H9 (cell line): ENCODE measurements at regions not wholly inside any gene's neighbourhood (a gene's known extent, or its start where the extent isn't known, plus 50 kb on each side); places are given as distances from the start of the nearest gene placed in this dataset.

Source experiments
- DNase-seq: peaks from one replicate; pipeline ENCODE4 v3.0.0-alpha.2; 2017
- H2AFZ ChIP-seq: one replicate; pipeline ENCODE4 v1.6.1; 2013; ENCODE audit warnings: mild to moderate bottlenecking, low read length, control low read depth, moderate library complexity
- H2AK5ac ChIP-seq: 2 replicates; pipeline ENCODE4 v1.6.1; 2013; ENCODE audit warnings: low read length, control low read depth, mixed read lengths; ENCODE audit not compliant: insufficient read length
- H2BK120ac ChIP-seq: one replicate; pipeline ENCODE4 v1.6.1; 2013; ENCODE audit warnings: low read depth, mild to moderate bottlenecking, low read length, control low read depth, inconsistent platforms; ENCODE audit not compliant: poor library complexity, severe bottlenecking
- H2BK12ac ChIP-seq: 2 replicates; pipeline ENCODE4 v1.6.1; 2013; ENCODE audit warnings: low read length, control low read depth, mixed read lengths, low read depth; ENCODE audit not compliant: insufficient read length
- H2BK15ac ChIP-seq: 2 replicates; pipeline ENCODE4 v1.6.1; 2013; ENCODE audit warnings: low read depth, low read length, control low read depth
- H2BK20ac ChIP-seq: one replicate; pipeline ENCODE4 v1.6.1; 2013; ENCODE audit warnings: low read depth, mild to moderate bottlenecking, low read length, control low read depth, inconsistent platforms; ENCODE audit not compliant: poor library complexity, severe bottlenecking
- H2BK5ac ChIP-seq: 2 replicates; pipeline ENCODE4 v1.6.1; 2013; ENCODE audit warnings: low read length, control low read depth, mixed read lengths; ENCODE audit not compliant: insufficient read length
- H3K14ac ChIP-seq: 2 replicates; pipeline ENCODE4 v1.6.1; 2013; ENCODE audit warnings: low read length, control low read depth; ENCODE audit not compliant: insufficient read depth
- H3K18ac ChIP-seq: 2 replicates; pipeline ENCODE4 v1.6.1; 2013; ENCODE audit warnings: low read depth, mild to moderate bottlenecking, mixed read lengths, low read length, control low read depth; ENCODE audit not compliant: insufficient read length
- H3K23ac ChIP-seq: 2 replicates; pipeline ENCODE4 v1.6.1; 2013; ENCODE audit warnings: low read length, control low read depth, mixed read lengths, low read depth; ENCODE audit not compliant: insufficient read length
- H3K23me2 ChIP-seq: 2 replicates; pipeline ENCODE4 v1.6.1; 2013; ENCODE audit warnings: low read depth, mild to moderate bottlenecking, mixed read lengths, low read length, control low read depth; ENCODE audit not compliant: insufficient read length, poor library complexity, severe bottlenecking
- H3K27ac ChIP-seq: 2 replicates; pipeline ENCODE4 v1.5.1; 2013; ENCODE audit warnings: low read length, control low read depth, mixed read lengths, low read depth; ENCODE audit not compliant: insufficient read length
- H3K27me3 ChIP-seq: 2 replicates; pipeline ENCODE4 v1.6.1; 2013; ENCODE audit warnings: low read length, control low read depth, inconsistent platforms; ENCODE audit not compliant: insufficient read depth
- H3K4ac ChIP-seq: 2 replicates; pipeline ENCODE4 v1.6.1; 2013; ENCODE audit warnings: low read depth, mild to moderate bottlenecking, control low read depth, inconsistent platforms, low read length, moderate library complexity
- H3K4me1 ChIP-seq: 2 replicates; pipeline ENCODE4 v1.6.1; 2013; ENCODE audit warnings: low read length, control low read depth, inconsistent platforms; ENCODE audit not compliant: insufficient read depth
- H3K4me2 ChIP-seq: 2 replicates; pipeline ENCODE4 v1.6.1; 2013; ENCODE audit warnings: low read length, control low read depth, mixed read lengths; ENCODE audit not compliant: insufficient read length, insufficient read depth
- H3K56ac ChIP-seq: 2 replicates; pipeline ENCODE4 v1.6.1; 2013; ENCODE audit warnings: low read depth, mild to moderate bottlenecking, mixed read lengths, low read length, control low read depth; ENCODE audit not compliant: insufficient read length
- H3K79me1 ChIP-seq: 2 replicates; pipeline ENCODE4 v1.6.1; 2013; ENCODE audit warnings: low read depth, mild to moderate bottlenecking, moderate library complexity, low read length, control low read depth, inconsistent platforms; ENCODE audit not compliant: insufficient read depth, poor library complexity, severe bottlenecking
- H3K79me2 ChIP-seq: 2 replicates; pipeline ENCODE4 v1.6.1; 2013; ENCODE audit warnings: low read length, control low read depth, inconsistent platforms; ENCODE audit not compliant: insufficient read depth
- H3K9ac ChIP-seq: 2 replicates; pipeline ENCODE4 v1.6.1; 2013; ENCODE audit warnings: low read length, control low read depth, mixed read lengths; ENCODE audit not compliant: insufficient read length; ENCODE audit errors: extremely low read depth
- H3K9me3 ChIP-seq: one replicate; pipeline ENCODE4 v1.6.1; 2013; ENCODE audit warnings: low read depth, low read length, inconsistent platforms; ENCODE audit not compliant: control insufficient read depth
- H3T11ph ChIP-seq: one replicate; pipeline ENCODE4 v1.6.1; 2013; ENCODE audit warnings: mild to moderate bottlenecking, low read length, control low read depth, inconsistent platforms
- H4K20me1 ChIP-seq: one replicate; pipeline ENCODE4 v1.6.1; 2013; ENCODE audit not compliant: control insufficient read depth, insufficient read length, insufficient read depth
- H4K5ac ChIP-seq: 2 replicates; pipeline ENCODE4 v1.6.1; 2013; ENCODE audit warnings: low read depth, mild to moderate bottlenecking, mixed read lengths, low read length, control low read depth; ENCODE audit not compliant: insufficient read length
- H4K8ac ChIP-seq: replicated peaks from 2 replicates; pipeline ENCODE4 v1.6.1; 2013; ENCODE audit warnings: low read length, control low read depth, mixed read lengths, low read depth; ENCODE audit not compliant: insufficient read length
- H4K91ac ChIP-seq: 2 replicates; pipeline ENCODE4 v1.6.1; 2013; ENCODE audit warnings: low read depth, mild to moderate bottlenecking, moderate library complexity, mixed read lengths, low read length, control low read depth; ENCODE audit not compliant: insufficient read length
- H3K27ac Mint-ChIP-seq, 3 experiments: 2 replicates in 2 of 3; 3 replicates in 1 of 3; pipeline ENCODE4 v1.8.0; 2020 to 2021; ENCODE audit warnings: mixed read lengths in 3 of 3, mild to moderate bottlenecking in 1 of 3, moderate library complexity in 1 of 3
- H3K27me3 Mint-ChIP-seq: 2 replicates; pipeline ENCODE4 v1.8.0; 2021; ENCODE audit warnings: low read depth, mild to moderate bottlenecking, moderate library complexity, mixed read lengths
- H3K36me3 Mint-ChIP-seq, 3 experiments: 2 replicates in 2 of 3; 3 replicates in 1 of 3; pipeline ENCODE4 v1.8.0; 2020 to 2021; ENCODE audit warnings: low read depth in 3 of 3, mixed read lengths in 3 of 3; ENCODE audit not compliant: insufficient read depth in 1 of 3
- H3K4me1 Mint-ChIP-seq, 2 experiments: 2 replicates each; pipeline ENCODE4 v1.8.0; 2020; ENCODE audit warnings: mixed read lengths in 2 of 2
- H3K4me3 Mint-ChIP-seq, 2 experiments: 2 replicates in 1 of 2; 3 replicates in 1 of 2; pipeline ENCODE4 v1.8.0; 2020 to 2021; ENCODE audit warnings: mild to moderate bottlenecking in 2 of 2, mixed read lengths in 2 of 2, moderate library complexity in 1 of 2
- H3K9me3 Mint-ChIP-seq, 2 experiments: 2 replicates in 1 of 2; 3 replicates in 1 of 2; pipeline ENCODE4 v1.8.0; 2020; ENCODE audit warnings: mild to moderate bottlenecking in 2 of 2, mixed read lengths in 2 of 2, moderate library complexity in 1 of 2
- WGBS: extraction: QIAGEN DNeasy Blood & Tissue Kit; methylation state at CpG from one replicate; pipeline ENCODE4 v1.1.7; 2013; ENCODE audit warnings: missing lambda C conversion rate, low lambda C conversion rate, mixed read lengths; ENCODE audit not compliant: insufficient read length; ENCODE audit errors: extremely low coverage; 5-methylcytosine and 5-hydroxymethylcytosine counted together
- TF ChIP-seq, protein P1 (sequence below): fragments of 200-600 bp; sonication (generic); conservative IDR thresholded peaks from 3 replicates; pipeline ENCODE4 v1.8.0; 2021; ENCODE audit warnings: antibody characterized with exemption, mild to moderate bottlenecking

DNA sequence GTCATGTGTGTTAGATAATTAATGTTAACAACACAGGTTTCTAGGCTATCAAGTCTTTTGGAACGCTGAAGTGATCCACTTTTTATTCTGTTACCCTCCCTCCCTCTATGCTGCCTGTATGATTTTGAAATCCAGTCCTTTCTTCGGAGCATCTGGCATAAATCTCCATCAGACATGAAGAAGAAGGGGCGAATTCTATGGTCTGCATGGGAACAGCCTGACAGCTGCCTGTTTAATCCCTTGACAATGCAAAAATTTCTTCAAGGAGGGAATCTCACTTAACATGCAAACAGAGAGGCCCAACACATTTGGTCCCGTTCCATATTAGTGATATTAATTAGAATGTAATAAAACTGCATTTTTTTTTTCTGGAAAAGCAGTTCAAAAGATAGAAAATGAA, 145.2 kb downstream of the VGLL3 start:
- Histone ChIP-seq H3K4me1 (no peaks in the 10 kb centered on the region; the same call in 1 of the 2 replicates), H4K20me1 (no peaks in the 10 kb centered on the region), H2BK12ac (no peak overlapping the region), H3K56ac (no peak overlapping the region), H4K5ac (no peak overlapping the region), H4K91ac (no peak overlapping the region), H3K14ac (no peak overlapping the region), H2AK5ac (no peak overlapping the region), H3K18ac (no peak overlapping the region), H2BK5ac (no peak overlapping the region), H3T11ph (no peak overlapping the region), H3K4ac (no peak overlapping the region), H3K9me3 (no peaks in the 10 kb centered on the region), H3K4me2 (no peak overlapping the region), H3K79me2 (no peaks in the 10 kb centered on the region), H3K9ac (no peak overlapping the region), H2BK20ac (no peak overlapping the region), H3K79me1 (no peaks in the 10 kb centered on the region), H4K8ac (no peak overlapping the region), H2BK15ac (no peak overlapping the region), H3K27ac (no peak overlapping the region), H2AFZ (no peak overlapping the region), H2BK120ac (no peak overlapping the region), H3K23ac (no peak overlapping the region), H3K23me2 (no peaks in the 10 kb centered on the region), H3K27me3 (no peaks in the 10 kb centered on the region)
- TF ChIP-seq, protein P1, sequence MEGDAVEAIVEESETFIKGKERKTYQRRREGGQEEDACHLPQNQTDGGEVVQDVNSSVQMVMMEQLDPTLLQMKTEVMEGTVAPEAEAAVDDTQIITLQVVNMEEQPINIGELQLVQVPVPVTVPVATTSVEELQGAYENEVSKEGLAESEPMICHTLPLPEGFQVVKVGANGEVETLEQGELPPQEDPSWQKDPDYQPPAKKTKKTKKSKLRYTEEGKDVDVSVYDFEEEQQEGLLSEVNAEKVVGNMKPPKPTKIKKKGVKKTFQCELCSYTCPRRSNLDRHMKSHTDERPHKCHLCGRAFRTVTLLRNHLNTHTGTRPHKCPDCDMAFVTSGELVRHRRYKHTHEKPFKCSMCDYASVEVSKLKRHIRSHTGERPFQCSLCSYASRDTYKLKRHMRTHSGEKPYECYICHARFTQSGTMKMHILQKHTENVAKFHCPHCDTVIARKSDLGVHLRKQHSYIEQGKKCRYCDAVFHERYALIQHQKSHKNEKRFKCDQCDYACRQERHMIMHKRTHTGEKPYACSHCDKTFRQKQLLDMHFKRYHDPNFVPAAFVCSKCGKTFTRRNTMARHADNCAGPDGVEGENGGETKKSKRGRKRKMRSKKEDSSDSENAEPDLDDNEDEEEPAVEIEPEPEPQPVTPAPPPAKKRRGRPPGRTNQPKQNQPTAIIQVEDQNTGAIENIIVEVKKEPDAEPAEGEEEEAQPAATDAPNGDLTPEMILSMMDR = no peak
- H3K27me3 Mint-ChIP-seq = no peaks in the 10 kb centered on the region
- H3K27ac Mint-ChIP-seq = no peak overlapping the region
- peaks cover 9 to 10% (median 9%) of the 10 kb centered on the region in 3 experiments; a peak in 5 of 7 replicates for H3K36me3 Mint-ChIP-seq
- H3K4me1 Mint-ChIP-seq = peaks cover 11 to 16% of the 10 kb centered on the region in 2 experiments; a peak in 3 of 4 replicates
- WGBS = no CpG with 5 or more reads among the region's 4 CpGs
- H3K9me3 Mint-ChIP-seq = peaks cover 7 to 11% of the 10 kb centered on the region in 2 experiments
- no peak for DNase-seq
- no peak overlapping the region for H3K4me3 Mint-ChIP-seq
